Thyroid gland (tissue), 4 donors: ENCODE measurements at regions not wholly inside any gene's neighbourhood (a gene's known extent, or its start where the extent isn't known, plus 50 kb on each side); places are given as distances from the start of the nearest gene placed in this dataset.

Experiments used
- POLR2A ChIP-seq, 2 donors: fragments of 450-650 bp; IDR thresholded peaks; one replicate each; pipeline ENCODE4 v1.6.1; 2017; ENCODE audit warnings: antibody characterized with exemption in 2 of 2, mild to moderate bottlenecking in 2 of 2, moderate library complexity in 1 of 2
- TF ChIP-seq, protein P1 (sequence below), 6 experiments: fragments of 200-600 bp in 3 of 6; fragments of 450-650 bp in 3 of 6; sonication (generic) in 3 of 6; IDR thresholded peaks; one replicate each; pipeline ENCODE4 v1.5.1; 2016 to 2019; ENCODE audit warnings: antibody characterized with exemption in 6 of 6, mild to moderate bottlenecking in 2 of 6, inconsistent platforms in 1 of 6, moderate library complexity in 1 of 6

GRCh38 chr18:65544701-65545100 lies 206.1 kb upstream of the CDH7 start:
- TF ChIP-seq, protein P1, sequence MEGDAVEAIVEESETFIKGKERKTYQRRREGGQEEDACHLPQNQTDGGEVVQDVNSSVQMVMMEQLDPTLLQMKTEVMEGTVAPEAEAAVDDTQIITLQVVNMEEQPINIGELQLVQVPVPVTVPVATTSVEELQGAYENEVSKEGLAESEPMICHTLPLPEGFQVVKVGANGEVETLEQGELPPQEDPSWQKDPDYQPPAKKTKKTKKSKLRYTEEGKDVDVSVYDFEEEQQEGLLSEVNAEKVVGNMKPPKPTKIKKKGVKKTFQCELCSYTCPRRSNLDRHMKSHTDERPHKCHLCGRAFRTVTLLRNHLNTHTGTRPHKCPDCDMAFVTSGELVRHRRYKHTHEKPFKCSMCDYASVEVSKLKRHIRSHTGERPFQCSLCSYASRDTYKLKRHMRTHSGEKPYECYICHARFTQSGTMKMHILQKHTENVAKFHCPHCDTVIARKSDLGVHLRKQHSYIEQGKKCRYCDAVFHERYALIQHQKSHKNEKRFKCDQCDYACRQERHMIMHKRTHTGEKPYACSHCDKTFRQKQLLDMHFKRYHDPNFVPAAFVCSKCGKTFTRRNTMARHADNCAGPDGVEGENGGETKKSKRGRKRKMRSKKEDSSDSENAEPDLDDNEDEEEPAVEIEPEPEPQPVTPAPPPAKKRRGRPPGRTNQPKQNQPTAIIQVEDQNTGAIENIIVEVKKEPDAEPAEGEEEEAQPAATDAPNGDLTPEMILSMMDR (IDR thresholded peaks at IDR 0.05): no peak
- TF ChIP-seq POLR2A (IDR thresholded peaks at IDR 0.05): no peak
